HS-5 (cell line): ENCODE measurements at regions not wholly inside any gene's neighbourhood (a gene's known extent, or its start where the extent isn't known, plus 50 kb on each side); places are given as distances from the start of the nearest gene placed in this dataset.

Source experiments
- DNase-seq: peaks from one replicate; pipeline ENCODE4 v3.0.0-alpha.2; 2012; ENCODE audit warnings: low read depth

DNA sequence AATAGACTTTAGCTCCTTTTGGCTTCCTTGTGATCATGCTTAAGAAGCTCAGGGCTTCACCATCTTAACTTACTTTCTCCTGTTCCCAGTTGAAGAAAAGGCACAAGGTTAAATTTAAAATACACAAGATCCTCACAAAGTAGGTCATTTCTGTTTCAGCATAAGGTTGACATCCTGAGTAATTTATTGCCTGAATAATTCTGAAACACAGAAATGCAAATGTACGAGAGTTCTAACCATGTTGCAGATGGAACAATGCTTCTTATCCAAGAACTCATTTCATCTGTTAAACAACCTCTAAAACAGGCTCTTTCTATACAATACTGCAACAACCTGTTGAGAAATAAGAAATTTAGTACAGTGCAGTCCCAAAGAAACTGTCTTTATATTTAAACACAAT lies 395.2 kb downstream of the BCL11A start:
- DNase-seq = no peak

DNA sequence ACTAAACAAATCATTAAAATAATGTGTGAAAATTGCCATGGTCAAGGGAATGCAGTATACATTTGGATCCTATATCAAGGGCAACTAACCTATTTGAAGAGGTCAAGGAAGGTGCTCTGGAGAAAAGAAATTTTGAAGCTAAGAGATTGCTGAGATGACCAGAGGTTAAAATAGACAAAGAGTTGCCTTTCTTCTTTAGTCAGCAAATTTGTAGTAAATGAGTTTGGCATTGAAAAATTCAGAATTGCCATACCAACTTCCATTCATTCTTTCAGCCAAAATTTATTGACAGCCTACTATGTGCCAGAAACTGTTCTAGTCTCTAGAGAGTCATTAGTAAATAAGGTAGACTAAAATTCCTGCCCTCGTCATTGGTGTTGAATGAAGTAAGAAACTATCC lies 396.2 kb downstream of the BCL11A start:
- no peak for DNase-seq

DNA sequence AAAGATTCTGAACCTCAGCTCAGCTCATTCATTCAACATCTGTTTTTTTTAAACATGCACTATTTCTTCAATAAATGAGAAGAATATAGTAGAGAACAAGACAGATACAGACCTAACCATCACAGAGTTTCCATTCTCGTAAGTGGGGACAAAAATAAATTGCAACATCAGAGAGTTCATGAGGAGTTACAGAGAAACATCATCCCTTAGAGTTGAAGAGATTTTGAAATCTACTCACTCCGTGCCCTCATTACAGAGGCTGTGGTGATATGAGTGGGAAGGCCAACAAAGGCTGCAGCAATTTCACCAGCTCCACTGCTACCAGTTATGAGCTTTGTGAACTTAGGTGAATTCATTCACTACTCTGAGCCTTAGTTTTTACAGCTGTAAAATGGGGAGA lies 399.3 kb downstream of the BCL11A start:
- DNase-seq = no peak

DNA sequence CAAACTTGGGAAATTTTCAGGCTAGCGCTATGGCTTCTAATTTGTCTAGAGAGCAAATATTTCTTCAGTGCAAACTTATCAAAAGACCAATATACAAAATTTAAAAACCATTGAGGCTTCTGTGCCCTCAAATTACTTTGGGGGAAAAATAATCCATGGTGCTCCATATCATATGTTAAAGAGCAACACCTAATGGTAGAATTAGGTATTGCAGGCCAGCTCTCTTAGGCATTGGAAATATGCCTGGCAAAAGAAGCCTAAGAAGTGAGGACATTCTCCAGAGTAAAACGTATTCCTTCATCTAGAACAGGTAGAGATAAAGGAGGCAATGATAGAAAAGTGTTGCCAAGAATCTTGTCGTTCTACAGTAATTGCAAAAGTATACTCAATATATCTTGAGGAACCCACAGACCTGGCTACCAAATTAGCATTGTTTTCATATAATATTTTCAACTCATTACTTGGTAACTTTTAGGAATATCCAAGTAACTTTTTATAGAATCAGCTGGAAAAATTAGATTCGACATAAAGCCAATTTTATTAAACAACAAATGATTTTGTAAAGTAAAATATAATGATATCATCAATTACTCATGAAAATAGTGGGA lies 401.1 kb downstream of the BCL11A start:
- no peak for DNase-seq

DNA sequence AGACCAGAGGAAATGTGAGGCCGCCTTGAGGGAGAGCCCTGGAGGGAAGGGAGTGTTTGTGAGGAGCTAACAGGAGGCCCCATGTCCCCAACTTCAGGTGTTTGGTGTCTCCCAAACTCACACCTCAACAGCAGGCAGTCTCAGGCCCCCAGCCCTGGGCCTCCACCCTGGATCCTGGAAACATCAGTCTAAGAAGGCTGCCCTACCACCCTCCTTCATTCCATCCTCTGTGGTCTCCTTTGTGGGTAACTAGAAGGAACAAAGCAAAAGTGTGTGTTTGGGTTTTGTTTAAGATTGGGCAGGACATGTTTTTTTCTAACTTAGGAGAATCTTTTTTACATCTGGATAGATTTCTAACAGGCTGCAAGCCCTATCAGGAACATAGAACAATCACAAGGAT lies 404.3 kb downstream of the BCL11A start:
- no peak for DNase-seq

DNA sequence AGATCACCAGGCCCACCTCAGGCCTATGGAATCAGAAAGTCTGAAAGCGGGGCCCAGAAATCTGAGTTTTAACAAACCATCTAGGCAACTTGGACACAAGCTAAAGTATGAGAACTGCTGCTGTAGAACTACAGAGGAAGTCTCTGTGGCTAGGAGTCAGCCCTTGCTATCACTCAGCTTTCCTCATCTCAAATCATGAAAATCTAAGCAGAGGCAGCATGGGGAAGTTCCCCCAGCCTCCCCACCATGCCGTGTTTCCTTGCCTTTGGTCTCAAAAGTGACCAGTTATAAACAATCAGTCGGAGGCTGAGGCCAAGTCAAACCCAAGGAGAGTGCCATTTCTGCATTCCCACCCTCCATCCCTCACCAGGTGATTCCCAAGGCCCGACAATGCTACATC lies 404.7 kb downstream of the BCL11A start:
- DNase-seq = no peak

DNA sequence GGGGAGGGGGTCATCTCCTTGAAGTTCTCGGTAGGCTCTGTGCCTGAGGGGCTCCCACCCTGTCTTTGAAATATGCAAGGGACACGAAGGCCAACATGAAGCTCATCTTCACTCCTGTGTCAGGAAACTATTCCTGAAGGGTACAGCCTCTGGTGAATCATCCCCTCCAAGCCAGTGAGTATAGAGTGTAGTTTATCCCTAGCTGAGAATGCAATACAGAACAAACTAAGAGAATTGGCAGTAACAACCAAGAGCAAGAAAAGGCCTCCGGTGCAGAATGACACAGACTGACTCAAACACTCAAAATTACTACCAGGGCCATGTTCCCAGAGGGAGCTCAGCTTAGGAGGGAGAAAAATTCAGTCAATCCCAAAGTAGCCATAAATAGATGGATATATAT lies 413.3 kb downstream of the BCL11A start:
- no peak for DNase-seq

DNA sequence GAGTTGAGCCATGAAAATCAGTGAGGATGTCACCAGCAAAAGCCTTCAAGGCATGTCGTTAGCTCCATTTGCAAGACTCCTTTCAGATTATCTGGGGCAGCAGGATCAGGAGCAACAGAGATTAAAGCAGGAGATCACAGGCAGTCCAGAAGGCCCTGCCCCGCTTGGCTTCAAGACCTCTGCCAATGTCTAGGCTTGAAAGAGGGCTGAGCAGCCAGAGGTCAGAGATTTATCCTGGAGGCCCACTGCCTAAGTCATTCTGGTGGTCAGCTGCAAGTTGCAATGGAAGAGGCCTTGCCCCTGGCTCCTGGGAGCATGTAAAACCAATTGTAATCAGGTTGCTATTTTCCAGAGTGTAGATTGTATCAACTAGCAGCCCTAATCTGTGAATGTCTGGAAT lies 416.5 kb downstream of the BCL11A start:
- no peak for DNase-seq

DNA sequence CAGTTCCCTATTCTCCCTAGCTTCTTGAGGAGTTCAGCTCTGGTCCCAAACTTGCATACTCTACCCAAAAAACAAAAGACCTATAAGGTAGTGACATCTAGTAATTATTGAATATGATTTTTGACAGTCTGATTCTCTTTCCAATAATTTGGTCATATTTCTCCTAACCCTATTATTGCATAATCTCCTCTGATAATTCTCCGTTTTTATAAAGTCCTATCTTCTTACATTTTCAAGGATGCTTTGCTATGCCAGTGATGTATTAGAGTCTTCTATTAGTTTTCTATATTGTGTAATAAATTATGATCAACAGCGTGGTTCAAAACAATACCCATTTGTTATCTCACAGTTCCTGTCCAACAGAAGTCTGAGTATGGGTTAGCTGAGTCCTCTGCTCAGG lies 426.3 kb downstream of the BCL11A start:
- DNase-seq = no peak

DNA sequence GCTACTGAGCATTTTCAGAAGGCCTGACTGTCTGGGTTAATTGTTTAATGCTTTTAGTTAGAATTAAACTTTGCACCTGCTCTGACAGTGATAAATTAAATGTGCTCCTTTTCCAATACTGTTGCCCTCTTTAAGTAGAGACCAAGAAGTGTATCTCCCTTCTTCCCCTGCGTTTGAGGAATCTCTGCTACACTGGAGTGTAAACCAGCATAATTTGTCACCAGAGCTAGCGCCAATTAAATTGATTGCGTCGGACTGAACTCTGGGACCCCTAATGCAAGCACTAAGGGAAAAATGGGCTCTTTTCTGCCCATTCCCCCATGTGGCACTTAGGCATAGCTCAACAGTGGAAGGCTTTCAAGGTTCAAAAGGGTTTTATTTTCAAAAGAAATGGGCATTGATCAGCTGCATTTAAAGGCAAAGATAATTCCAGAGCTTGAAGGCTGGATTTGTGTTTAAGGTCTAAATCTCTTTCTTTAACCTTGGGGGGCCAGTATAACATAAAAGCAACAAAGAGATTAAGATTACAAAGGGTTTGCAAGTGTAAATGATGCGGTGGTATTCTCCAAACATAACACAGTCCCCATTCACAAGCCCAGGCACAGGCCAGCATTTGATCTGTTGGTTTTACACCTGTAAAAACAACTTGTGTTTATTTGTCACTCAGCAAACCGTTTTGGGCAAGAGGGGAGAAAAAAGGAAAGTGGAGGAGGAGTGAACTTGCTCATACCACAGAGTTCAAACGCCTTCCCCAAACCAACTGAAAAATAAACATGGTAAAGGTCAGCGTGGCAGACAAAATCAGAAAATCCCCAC lies 427.6 kb downstream of the BCL11A start:
- DNase-seq = no peak

DNA sequence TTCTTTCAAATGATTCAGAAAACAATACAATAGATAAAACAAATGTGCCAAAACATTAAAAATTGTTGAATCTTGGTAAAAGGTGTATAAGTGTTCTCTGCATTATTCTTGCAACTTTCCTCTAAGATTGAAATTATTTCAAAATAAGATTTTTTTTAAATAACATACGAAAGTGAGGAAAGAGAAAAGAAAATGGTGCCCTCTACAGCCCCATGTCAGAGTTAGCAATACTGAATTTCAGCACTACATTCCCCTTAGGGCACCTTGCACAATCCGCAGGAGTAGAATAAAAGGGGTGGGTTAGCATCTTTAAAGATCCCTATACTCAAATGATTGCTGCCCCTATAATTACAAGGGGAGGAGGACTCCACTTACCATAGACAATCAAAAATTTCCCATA lies 433.7 kb downstream of the BCL11A start:
- no peak for DNase-seq

DNA sequence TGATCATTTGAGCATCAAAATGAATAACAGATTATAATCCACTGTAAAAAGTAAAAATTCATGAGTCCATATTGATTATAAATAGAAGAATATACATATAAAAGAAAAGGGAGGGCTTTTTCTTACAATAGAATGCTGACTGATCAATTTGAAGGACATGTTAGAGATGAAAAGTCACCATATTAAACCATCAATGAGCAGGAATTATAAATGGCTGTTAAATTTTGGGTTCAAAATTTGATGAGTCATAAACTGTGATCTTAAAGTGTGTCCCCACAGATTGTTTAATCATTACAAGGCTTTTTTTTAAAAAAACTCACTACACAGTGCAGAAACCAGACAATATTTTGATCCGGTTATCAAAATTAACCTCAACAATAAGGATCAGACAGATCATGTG lies 434.5 kb downstream of the BCL11A start:
- no peak for DNase-seq

DNA sequence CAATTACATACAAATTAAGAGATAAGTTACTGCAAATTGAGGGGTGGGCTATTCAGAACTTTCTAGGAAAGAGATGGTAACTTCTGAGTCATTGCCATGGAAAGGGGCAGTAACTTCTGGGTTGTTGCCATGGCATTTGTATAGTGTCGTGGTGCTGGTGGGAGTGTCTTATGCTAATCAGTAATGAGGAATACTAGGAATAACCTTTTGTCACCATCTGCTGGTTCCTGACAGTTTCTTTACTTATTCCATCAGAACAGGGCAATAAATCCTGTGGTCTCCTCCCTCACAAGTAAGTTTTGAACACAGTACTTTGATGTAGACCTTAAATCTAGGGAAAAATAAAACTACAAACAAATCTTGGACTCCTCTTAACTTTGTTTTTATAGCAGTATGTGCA lies 435.4 kb downstream of the BCL11A start:
- no peak for DNase-seq

DNA sequence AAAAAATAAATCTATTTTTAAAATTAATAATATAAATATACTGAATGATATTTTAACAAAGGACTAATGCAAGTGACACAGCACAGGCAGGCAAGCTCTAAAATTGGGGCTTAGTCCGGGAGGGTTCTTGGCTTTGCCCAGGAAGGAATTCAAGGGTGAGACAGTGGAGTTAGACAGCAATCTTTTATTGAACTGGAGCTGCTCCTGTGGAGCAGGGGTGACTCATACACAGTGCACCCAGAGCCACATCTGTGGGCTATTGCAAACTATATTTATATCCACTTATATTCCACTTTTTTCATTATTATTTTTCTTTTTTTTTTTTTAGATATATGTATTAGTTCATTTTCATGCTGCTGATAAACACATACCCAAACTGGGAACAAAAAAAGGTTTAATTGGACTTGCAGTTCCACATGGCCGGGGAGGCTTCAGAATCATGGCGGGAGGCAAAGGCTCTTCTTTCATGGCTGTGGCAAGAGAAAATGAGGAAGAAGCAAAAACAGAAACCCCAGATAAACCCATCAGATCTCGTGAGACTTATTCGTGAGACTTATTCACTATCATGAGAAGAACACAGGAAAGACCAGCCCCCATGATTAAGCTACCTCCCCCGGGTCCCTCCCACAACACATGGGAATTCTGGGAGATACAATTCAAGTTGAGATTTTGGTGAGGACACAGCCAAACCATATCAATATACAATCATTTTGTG lies 437.1 kb downstream of the BCL11A start:
- no peak for DNase-seq

DNA sequence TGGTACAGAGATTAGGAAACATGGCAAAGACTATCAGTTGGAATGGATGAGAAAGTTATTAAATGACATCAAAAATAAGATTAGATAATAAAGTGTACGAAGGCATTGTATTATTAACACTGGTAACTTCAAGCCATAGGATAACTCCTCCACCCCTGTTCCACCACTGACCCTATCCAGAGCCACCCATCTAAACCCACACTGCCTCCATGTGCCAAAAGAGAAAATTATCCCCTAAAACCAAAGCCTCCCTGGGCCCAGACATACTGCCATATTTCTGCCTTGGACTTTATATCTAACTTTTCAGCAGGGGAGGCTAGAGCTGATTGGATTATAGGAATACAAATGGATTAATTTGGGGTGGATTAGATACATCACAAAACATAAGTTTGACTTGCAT lies 443.7 kb downstream of the BCL11A start:
- DNase-seq = no peak

DNA sequence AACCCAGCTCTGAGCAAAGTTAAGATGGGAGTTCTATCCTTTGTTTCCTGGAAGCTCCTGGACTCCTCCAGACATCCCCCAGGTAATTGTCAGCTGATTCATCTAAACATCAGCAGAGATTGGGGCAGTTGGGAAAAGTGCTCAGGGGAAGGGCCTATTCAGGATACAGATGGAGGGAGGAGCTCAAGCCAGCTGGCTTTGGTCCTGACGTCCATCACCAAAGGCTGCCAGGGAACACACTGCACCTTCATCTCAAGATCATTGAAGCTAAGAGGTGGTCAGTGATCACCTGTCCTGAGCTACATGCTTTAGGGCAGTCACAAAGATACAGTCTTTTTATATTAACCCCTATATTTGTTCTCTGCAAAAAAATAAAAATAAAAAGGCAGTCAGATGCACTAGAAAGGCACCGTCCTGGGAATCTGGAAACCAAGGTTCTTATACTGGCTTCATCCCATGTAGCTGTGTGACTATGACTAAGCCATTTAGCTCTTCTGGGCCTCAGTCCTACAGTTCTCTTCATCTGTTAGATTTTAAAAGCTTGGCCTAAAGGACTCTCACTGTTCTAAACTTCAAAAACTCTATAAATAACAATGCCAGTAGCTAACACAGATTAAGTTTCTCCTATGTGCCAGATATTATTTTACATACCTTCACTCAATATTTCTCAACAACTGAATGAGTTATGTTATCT lies 446.5 kb downstream of the BCL11A start:
- no peak for DNase-seq

DNA sequence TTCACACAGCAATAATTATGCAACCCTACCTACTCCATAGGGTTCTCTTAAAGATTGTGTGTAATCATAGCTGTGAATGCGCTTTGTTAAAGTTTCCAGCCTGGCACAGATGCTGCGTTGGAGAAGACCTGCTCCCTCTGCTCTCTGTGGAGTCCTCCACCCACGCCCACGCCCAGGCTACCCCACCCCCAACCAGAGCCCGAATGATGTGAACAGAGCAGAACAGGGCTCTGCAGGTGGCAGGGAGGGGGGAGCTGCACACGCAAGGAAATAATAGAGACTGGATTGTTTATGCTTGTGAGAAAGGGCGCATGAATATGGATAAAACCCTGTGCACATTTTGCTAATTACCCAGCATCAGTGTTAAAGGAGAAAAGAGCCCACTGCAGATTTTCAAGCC lies 447.5 kb downstream of the BCL11A start:
- DNase-seq = no peak

DNA sequence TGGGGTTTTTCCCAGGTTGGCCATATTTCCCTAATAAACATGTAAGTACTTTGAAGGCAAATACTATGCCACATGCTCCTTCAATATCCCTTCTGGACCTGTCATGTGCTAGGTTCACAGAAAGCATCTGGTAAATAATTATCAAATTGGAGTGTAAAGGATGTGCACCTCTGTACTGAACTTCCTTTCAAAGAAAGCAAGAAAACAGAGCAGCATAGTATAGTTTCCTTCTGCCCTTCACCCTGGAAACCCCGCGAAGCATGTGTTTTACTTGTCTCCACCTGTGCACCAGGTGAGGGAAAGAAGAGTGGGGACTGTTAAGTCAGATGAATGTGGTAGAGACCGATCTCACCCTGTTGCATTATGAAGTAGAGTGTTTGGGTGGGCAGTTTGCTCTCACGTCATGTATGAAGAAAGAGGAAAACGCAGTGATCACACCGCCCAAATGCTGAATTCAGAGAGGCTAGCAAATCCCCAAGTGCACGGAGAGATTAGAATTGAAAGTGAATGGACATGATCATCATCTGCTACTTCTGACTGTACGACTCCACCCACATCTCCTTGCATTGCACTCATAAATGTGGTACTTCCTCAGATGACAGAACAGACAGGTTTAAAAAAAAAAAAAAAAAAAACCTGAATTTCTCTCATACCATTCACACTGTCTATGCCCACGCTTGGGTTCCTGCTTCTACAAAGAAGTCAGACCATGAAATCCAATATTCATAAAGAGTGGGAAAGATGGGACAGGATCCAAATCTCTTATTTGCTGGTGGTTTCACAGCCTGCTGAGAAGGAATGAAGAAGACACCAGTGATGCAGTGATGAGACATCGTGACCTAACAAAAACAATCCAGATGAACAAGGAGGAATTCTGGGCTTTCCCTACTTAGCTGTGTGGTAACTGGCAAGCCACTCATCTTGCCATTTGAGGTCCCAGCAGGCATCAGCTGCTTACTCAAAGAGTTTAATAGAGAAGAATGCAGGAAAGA lies 448.6 kb downstream of the BCL11A start:
- peak; percentile 15 for DNase-seq

DNA sequence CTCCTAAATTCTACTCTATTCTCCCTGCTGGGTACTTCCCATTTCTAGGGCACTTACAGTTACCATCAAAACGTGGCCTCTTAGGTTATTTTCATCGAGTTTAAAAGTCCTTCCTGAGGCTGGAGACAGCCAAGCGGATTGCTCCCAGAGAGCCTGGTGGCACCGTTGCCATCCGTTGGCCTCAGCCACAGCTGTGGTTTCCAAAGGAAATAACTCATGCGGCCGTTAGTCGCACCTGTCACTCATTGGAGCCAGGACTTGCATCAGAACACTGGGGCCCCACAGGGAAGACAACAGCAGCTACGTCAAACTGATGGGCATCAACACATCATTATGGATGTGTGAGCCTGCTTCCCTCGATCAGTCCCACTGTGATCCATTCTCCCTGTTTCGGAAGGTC lies 453.4 kb downstream of the BCL11A start:
- no peak for DNase-seq

DNA sequence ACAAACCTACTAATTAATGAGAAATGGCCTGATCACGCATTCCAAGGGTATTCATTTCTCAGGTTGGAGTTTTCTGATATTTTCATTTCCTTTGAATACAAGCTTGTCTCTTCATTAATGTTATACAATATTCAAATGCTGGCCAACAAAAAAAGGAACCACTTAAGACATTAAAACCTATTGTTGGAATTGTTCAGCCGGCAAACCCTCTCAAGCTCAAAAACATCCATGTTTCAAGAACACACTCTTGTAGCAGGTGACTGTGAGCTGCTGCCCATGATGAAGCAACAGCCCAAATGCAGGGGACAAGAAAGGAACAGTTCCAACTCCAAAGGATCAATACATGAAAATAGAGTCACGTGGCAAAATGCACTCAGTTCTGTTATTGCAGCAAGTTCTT lies 454.5 kb downstream of the BCL11A start:
- DNase-seq = no peak

DNA sequence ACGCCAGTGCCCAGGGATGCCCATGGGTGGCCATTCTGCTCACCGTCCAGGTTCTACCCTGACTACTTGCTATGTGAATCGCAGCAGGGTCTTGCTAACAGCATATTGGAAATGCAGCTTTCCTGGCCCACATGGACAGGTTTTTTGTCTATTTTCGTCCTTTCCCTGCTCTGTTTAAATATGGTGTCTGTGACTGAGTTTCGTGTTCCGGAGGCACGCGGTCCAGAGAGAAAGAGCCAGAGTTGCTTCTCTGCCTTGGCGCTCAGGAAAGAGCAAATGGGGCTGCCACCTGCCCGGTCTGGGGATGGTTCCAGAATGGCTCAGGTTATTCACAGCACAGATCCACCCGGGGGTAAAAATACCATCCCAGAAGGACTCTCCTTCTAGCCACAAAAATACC lies 456.2 kb downstream of the BCL11A start:
- DNase-seq = no peak

DNA sequence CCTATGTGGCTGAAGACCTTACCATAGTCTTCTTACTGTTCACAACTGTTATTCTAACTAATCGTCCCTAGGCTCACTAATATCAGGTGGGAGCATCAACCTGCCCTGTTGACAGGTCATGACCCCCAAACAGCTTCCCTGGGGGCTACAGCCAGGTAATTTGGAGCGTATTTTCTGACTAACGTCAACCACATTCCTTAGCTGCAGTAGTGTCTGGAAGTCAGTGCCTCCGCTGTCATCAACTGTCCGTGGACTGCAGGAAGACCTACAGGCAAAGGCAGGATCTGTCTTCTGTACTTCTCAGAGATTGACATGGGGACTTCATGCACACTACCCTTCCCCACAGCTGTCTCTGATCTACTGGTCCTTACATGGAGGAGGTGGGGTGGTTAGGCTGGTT lies 456.9 kb downstream of the BCL11A start:
- DNase-seq = no peak
